Fibroblast of skin of right quadriceps (primary cell): ENCODE measurements at regions not wholly inside any gene's neighbourhood (a gene's known extent, or its start where the extent isn't known, plus 50 kb on each side); places are given as distances from the start of the nearest gene placed in this dataset.
"Not testable (repeated sequence)": the region's sequence is repeated elsewhere in the genome, so short reads cannot be mapped to it uniquely, and the experiment has no call there.

Source experiments
- DNase-seq: peaks from one replicate; pipeline ENCODE4 v3.0.0-alpha.2; 2013

- DNase-seq = no peak
Observed at GRCh38 chr5:2829239-2829638, 77.8 kb upstream of the IRX2 start.

- no peak for DNase-seq
Observed at GRCh38 chr5:2818936-2819335, 67.5 kb upstream of the IRX2 start.

DNA sequence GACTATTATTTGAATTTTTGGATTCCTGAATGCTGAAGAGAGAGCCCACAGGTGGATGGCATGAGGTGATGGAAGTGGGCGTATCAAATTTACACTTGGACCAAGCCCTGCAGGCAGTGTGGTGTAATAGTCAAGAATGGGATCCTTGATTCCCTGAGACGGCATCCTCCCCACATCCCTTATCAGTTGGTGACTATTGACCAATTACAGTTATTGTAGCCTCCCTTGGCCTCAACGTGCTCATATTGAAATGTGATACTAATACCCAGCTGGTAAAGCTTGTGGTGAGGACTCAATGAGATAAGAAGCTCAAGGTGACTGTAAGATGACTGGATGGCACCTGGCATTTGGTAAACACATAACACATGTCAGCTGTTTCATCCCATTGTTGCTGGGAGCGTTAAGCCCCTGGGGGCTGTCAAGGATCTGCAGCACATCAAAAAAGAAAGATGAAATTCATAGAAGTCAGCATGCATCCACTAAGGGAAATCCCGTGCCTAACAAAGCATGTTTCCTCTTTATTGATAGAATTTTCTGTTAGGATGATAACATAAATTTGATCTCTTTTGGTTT, 65.6 kb upstream of the IRX2 start:
- DNase-seq = no peak

- DNase-seq = no peak
Observed at GRCh38 chr5:2813678-2814077, 62.2 kb upstream of the IRX2 start.

- DNase-seq = no peak
Observed at GRCh38 chr5:2810644-2811043, 59.2 kb upstream of the IRX2 start.

DNA sequence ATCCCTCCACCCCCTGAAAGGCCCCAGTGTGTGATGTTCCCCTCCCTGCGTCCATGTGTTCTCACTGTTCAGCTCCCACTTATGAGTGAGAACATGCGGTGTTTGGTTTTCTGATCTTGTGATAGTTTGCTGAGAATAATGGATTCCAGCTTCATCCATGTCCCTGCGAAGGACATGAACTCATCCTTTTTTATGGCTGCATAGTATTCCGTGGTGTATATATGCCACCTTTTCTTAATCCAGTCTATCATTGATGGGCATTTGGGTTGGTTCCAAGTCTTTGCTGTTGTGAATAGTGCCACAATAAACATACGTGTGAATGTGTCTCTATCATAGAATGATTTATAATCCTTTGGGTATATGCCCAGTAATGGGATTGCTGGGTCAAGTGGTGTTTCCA, 55.8 kb upstream of the IRX2 start:
- not testable (repeated sequence) for DNase-seq

- no peak for DNase-seq
Observed at GRCh38 chr5:2806176-2806575, 54.7 kb upstream of the IRX2 start.

DNA sequence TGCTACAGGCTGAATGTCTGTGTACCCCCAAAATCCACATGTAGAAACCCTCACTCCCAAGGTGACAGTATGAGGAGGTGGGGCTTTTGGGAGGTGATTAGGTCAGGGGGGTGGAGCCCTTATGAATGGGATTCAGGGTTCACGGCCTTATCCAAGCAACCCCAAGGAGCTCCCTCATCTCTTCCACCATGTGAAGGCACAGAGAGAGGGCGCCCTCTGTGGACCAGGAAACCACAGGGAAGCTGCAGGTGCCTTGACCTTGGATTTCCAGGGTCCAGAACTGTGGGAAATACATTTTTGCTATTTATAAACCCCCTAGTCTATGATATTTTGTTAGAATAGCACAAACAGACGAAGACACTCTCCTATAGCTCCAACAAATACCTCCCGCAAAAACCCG, 53.6 kb upstream of the IRX2 start:
- DNase-seq = no peak

GRCh38 chr5:2803751-2804150, 52.3 kb upstream of the IRX2 start:
- DNase-seq = no peak

DNA sequence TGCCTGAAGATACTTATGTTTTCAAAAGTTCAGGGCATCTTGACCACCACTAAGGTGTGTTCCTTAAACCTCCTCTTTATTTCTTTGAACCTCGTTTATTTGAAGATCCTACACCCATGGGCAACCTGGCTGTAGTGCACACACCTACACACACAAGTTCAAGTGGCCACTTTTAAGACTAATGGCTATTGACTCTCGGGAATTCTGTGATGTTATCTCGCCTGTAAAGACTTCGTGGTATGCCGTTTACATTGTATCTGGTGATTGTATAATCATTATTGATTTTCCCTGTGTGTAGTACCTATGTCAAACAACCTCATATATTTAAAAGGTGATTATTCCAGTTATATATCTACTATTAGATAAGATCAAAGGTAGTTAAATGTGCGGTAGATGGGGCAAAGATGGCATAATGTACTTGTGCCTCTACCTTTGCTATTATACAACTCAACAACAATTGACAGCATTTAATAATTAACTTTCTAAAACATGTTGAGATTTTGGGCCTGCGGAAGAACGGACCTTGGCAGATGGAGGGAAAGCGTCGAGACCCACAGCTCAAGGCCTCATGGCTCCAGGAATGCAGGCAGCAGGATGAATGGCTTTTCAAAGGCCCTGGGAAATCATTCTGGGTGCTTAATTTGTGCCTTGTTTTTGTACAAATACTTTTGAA, 51.4 kb upstream of the IRX2 start:
- DNase-seq = no peak

DNA sequence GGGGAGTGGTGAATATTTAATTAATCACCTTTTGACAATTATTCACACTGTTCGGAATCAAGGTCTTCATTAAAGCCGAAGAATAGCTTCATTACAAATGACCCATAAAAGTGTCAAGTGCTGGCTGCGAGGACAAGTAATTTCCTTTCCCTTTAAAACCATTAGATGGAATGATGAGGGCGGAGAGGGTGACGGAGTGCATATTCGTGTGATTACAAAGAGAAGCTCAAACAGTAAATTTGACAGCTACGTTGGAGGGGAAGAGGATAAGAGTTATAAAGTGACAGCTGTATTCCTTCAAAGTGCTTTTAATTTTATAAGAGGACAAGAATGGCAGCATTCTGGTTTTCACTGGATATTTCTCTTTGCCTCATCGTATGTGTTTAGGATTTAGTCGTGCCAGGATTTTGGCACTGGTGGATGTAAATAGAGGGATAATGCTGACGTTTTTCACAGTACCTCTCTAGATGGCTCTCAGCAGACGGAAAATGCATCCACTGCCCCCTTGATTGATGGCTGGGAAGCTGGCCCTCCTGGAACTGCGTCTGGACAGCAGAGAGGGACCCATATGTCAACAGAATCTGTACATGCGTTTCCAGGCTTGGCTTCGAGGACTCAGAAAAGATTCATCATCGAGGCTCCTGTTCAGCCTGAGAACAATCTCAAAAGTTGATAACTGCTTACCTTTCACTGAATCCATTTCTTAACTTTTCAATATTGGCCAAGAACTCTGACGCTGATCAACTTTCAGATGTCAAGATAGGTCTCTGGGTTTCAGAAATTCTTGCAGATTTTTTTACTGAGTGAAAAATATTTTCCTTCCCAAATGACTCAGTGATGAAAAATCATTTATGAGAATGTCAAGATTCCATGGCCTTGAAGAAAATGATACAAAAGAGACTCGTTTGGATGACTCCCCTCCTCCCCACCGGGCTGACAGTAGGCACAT, 50.4 kb upstream of the IRX2 start:
- peak; percentile 9 for DNase-seq
